G401 (cell line): ENCODE measurements at regions not wholly inside any gene's neighbourhood (a gene's known extent, or its start where the extent isn't known, plus 50 kb on each side); places are given as distances from the start of the nearest gene placed in this dataset.

ENCODE experiments used
- DNase-seq: peaks from one replicate; pipeline ENCODE4 v3.0.0-alpha.2; 2015; ENCODE audit warnings: low spot score
- in situ Hi-C: cut with HindIII; loops from 2 replicates; pipeline ENCODE4 v1.10.0; 2016; ENCODE audit warnings: low sequenced_read_pairs, mixed read lengths

DNA sequence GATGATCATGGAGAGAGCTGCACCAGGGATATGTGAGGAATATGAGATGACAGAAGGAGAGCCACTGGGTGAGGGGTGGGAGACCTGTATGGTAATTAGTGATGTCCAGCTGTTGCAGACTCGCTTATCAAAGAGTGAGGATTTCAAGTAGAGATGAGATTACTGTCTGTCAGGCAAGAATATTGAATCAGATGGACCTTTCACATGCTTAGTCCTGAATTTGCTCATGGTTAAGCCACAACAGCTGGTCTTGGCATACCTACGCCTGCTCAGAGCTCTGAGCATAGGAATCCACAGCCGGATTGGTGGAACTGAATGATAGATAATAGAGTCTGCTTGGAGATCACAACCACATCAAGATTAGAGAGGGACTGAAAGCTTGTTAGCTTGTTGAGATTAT lies 115.2 kb upstream of the ARHGAP5 start:
- in situ Hi-C loops, result no loop called here
- DNase-seq, result no peak

DNA sequence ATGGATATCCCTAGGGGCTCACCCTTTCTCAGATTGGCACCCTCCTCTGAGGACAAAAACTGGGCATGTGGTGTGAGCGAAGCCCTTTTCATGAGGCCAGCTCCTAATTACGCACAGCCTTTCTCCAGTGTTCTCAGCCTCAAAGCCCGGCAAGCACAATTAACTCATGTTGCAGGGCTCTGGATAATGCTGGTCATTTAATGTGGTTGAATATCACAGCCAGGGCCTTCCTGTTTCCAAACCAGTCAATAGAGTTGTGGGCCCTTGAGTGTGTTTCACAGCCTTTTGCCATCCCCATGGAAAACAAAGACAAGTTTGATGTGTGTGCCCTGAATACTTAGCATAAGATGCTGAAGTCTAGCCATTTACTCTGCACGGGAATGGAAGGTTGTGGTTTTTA lies 114.2 kb upstream of the ARHGAP5 start:
- in situ Hi-C loops, result no loop called here
- peak; percentile 41 for DNase-seq

DNA sequence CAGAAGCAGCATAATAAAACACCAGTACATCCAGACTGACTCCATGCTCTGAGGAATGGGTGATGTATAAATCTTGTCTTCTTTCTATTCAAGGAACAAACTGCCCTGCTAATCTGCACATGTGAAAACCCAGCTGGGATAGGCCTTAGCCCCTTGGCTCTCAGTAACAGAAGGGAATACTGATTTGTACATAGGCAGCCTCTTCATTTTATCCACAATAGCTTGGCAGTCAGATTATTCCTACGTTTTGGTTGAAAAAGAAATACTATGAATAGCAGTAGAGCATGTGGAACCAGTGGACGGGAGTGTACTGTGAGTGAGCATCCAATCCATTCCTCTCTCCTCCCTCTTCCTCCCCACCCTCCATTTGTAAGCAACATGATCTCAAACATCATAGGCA lies 113.5 kb upstream of the ARHGAP5 start:
- in situ Hi-C loops, result no loop called here
- DNase-seq, result no peak

DNA sequence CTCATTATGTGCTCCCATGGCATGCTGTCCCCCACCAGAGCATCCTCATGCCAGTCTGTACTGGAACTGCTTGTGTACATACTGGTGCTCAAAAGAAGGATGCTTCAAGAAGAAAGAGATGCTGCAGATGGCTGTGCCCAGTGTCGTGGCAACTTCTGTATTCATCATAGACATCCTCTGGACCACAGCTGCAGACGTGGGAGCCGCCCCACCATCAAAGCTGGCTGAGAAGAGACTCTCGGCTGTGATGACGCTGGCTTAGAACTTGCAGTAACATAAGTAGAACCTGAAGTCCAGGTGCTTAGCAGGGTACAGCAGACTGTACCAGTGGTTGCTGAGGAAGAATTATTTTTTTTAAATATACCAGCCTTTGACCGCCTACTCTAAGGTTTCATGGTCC lies 112.6 kb upstream of the ARHGAP5 start:
- in situ Hi-C loops, result no loop called here
- DNase-seq, result no peak

DNA sequence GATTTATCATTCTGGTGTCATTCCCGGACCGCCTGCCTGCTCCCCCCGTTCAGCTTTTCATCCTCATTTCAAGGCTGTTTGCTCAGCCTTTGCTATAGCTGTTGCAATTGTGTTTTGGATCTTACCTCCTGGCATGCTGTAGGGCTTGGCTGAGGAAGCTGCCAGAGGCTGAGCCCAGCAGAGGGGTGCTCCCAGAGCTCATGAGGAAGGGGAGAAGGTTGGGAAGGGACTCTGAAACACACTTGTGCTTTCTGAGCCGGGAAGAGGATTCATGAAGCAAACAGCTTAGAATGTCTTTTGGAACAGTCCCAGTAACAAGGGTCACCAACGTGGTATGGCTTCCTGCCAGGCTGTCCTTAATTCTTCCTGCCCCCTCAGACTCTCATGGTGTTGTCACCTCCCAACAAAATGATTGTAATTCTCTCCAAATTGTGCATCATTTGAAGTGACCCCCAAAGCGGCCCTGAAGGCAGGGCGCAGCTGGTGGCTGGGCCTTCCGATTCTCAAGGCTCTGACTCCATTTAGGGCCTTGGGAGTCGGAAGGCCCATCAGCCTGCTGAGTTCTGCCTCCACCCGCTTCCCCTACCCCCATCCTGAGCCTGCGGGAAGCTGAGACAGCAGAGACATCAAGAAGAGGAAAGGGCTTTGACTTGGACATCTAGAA lies 111.9 kb upstream of the ARHGAP5 start:
- in situ Hi-C loops, result no loop called here
- DNase-seq, result peak; percentile 11

DNA sequence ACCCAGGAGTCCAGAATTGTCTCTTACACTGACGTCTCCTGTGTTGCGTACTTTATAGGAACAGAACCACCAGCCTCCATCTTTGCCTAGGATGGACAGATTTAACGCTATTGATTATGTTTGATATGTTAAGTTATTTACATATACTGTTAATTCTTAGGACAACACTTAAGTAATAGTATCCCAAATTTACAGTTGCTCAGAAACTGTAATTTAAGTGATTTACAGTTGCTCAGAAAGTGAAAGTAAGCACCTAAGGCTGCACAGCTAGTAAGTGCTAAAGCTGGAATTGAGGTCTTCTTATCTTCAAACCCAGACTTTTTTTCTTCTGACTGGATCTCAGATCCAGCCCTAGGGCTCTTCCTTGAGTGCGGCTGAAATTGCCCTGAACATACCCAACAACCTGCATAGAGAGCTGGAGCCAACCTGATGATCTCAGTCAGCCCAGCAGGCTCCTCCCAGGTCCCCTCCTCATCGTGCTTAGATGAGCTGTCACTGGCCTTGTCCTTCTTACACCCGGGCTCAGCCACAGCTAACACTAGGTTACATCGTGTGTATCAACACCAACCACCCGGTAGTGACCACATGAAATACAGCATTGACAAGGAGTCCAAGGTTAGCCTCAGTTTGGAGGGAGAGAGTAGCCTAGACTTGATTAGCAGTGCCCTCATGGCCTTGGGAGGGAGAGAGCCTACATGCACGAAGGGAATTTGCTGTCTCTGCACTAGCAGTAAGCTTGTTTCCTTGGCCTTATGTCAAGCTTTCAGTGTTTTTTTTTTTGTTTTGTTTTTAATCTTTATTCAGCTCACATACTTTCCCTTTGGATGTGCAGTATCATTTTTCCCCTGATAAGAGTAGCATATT lies 111.1 kb upstream of the ARHGAP5 start:
- DNase-seq, result peak; percentile 18
- in situ Hi-C loops, result no loop called here

DNA sequence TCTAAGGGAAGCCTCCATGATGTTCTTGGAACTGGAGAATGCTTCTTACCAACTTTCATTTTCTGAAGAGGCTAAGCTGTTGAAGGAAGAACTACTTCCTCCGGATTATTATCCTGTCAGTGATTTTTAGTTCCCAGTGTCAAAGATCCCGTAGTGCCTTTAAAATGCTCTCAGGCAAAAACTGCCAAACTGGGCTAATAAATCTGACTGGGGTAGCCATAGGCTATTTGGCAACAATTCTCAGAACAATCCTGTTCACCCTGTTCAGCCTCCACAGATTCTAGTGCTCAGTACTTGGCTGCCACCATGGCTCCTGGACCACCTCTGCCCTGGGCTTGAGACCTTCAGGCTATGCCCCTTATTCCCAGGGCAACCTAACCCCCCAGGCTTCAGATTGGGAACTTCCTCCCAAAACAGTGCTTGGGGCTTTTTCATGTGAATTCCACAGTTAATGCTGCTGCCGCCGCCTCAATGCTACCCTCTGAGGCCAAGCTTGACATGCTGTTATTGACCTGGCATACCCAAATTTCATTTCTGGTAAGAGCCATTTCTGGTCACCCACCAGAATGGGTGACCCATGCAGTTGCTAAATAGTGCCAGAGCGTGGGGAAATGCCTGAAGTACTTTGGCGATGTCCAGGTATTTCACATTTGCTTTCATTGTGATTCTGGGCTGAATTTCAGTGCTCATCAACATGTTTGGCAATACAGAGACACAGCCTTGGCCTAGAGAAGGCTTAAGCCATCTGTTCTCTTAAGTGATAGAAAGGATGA lies 110.0 kb upstream of the ARHGAP5 start:
- in situ Hi-C loops, result no loop called here
- peak; percentile 95 for DNase-seq

DNA sequence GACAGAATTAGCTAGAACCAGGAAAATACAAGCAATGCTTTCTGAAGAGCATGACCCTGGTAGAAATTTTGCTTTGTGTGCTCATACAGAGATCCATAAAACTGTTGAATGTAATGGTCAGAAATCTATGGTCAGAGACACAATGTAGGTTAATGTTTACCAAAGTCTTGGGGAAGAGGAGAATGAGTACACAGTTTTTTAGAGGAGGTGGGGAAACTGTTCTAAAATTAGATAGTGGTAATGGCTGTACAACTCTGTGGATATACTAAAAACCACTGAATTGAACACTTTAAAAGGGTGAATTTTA lies 109.5 kb upstream of the ARHGAP5 start:
- in situ Hi-C loops, result no loop called here
- no peak for DNase-seq

DNA sequence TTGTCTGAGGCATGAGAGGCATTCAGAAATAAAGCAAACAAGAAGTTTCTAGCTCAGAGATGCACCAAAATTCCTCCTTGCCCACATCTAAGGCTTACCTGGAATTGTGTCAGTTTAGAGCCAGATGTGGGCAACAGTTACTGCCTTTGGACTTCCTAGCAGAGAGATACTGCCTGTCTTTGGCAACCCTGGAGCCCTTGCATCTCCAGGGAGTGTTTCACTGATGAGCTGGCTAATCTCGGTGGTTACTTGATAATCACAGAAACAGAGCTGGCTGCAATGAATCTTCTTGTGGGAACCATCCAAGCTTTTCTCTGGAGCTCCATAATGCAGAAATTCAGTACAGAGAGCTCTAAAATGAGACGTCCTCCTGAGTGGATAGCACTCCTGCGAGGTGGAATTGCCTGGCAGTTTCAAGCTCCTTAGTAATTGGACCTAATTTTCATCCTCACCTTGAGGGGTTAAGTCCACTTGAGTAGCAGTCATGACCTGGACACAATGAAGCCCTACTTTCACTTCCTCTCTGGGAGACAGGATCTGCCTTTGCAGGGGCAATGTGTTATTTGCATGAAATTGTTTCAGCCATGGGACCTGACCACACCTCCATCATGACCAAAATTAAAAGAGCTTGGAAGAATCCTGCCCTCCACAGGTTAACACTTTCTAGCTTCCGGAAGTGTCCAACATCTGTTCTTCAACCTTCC lies 108.8 kb upstream of the ARHGAP5 start:
- in situ Hi-C loops, result no loop called here
- DNase-seq, result peak; percentile 50

DNA sequence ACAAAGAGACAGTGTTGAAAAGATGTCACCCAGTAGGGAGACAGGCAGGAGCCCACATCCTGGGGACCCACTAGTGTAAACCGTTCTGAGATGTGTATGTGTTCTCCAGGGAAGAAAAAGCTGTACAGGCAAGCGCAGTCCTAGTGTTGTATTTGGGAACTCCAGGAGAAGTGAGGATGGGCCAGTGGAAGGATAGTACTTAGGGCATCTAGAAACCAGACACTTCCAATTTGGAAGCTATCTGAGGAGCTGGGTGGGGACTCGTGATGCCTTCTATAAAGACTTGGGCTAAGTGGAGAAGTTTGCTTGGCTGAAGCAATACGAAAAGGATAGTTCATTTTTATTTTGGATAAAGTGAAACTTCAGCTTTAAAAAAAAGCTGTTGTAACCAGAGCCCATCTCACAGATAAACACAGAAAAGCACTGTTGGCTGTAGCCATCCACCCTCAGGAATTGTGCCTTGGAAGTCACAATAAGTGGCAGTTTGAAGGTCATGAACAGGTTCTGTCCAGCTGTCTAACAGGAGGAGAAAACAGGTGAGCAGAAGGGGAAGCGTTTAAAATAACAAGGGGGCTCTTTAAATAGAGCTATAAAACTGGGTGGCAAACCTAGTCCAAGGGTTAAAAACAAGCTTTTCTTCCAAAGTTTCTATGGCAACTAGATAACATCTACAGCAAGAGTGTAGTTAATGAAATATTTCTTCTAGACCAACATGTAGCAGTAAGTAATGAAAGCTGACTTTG lies 108.0 kb upstream of the ARHGAP5 start:
- DNase-seq, result no peak
- in situ Hi-C loops, result no loop called here

DNA sequence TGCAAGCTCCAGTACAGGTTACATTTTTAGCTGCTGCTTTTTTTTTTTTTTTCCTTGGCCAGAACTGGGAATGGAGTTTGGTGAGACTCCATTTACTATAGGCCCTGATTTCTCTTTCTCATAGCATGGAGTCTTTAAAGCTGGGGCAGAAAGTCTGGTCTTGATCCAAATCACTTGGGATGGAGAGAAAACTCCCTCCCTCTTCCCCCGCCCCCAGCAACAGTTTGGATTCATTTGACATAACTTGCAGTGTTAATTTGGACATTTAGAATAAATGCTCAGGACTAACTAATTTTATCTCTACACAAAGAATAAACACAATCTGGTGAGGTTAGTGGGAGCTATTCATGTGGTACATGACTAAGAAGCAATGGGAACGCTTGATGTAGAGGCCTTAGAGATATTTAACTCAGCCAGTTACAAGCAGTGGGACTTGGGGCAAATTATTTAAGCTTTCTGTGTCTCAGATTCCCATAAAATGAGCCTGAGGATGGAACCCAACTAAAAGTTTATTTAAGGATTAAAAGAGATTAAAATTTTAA lies 107.3 kb upstream of the ARHGAP5 start:
- in situ Hi-C loops, result no loop called here
- no peak for DNase-seq

DNA sequence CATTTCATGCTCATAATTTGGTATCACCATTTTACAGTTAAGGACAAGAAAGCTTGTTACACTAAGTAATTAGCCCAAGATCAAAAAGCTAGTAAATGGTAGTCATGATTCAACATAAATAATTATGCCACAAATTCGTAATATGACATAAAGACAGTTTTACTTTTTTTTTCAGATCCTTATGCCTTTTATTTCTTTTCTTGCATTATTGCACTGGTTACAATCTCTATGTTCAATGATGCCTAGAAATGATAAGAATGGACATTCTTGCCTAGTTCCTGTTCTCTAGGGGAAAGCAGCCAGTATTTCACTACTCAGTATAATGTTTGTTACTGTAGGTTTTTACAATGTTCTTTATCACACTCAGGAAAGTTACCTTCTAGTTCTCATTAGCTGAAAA lies 106.4 kb upstream of the ARHGAP5 start:
- in situ Hi-C loops, result no loop called here
- no peak for DNase-seq

DNA sequence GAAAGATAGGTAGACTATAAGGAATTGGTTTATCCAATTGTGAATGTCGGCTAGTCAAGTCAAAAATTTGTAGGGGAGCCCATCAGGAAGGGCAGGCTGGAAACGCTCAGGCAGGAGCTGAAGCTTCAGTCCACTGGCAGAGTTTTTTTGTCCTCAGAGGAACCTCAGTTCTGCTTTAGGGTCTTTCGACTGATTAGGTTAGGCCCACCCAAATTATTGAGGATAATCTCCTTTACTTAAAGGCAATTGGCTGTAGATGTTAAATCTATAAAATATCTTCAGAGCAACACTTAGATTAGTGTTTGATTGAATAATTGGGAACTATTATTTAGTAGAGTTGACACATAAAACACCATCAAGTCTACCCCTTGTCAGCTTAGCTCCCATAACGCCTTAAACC lies 105.5 kb upstream of the ARHGAP5 start:
- no peak for DNase-seq
- in situ Hi-C loops, result no loop called here

DNA sequence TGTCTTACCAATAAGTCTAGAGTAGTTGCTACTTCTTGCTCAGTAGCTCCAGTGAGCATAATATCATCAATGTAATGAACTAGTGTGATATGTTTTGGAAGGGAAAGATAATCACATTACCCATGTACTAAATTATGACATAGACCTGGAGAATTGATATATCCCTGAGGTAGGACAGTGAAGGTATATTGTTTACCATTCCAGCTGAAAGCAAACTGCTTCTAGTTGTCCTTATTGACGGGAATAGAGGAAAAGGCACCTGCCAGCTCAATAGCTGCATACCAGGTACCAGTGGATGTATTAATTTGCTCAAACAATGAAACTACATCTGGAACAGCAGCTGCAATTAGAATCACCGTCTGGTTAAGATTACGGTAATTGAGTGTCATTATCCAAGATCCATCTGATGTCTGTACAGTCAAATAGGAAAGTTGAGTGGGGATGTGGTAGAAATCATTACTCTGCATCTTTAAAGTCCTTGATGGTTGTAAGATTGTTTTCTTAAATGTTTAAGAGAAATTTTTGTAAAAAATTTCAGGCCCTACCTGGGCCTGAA lies 100.0 kb upstream of the ARHGAP5 start:
- in situ Hi-C loops, result no loop called here
- no peak for DNase-seq

DNA sequence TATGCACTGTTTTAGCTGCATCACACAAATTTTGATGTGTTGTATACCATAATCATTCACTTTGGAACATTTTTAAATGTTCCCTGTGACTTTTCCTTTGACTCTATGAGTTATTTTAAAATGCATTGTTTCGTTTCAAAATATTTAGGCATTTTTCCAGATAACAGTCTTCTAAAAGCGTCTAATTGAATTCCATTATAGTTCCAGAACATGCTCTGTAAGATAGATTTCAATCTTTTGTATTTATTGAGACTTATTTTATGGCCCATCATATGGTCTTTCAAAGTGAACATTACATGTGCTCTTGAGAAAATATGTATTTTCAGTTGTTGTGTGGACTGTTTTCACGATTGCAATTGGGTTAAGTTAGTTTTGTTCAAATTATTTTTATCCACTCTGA lies 98.7 kb upstream of the ARHGAP5 start:
- DNase-seq, result no peak
- in situ Hi-C loops, result no loop called here

DNA sequence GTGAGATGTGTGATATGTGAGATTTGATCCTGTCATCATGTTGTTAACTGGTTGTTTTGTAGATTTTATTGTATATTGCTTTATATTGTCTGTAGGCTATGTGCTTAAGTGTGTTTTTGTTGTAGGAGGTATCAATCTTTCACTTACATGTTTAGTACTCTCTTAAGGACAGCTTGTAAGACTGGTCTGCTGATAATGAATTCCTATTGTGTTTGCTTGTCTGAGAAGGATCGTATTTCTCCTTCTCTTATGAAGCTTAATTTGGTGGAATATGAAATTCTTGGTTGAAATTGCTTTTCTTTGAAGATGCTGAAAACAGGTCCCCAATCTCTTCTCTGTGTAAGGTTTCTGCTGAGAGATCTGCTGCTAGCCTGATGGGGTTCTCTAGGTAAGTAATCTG lies 94.5 kb upstream of the ARHGAP5 start:
- in situ Hi-C loops, result no loop called here
- DNase-seq, result no peak

DNA sequence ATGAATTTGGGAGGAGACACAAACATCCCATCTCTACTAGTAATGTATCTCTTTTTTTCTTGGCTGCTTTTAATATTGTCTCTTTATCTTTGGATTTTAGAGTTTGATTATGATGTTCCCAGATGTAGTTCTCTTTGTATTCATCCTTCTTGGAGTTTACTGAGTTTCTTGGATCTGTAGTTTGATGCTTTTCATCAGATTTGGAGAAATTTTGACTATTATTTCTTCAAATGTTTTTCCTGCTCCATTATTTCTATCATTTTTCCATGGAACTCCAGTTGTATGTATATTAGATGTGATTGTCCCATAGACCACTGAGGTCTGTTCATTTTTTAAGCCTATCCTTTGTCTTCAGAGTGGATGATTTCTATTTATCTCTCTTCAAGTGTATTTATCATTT lies 90.7 kb upstream of the ARHGAP5 start:
- in situ Hi-C loops, result no loop called here
- no peak for DNase-seq

DNA sequence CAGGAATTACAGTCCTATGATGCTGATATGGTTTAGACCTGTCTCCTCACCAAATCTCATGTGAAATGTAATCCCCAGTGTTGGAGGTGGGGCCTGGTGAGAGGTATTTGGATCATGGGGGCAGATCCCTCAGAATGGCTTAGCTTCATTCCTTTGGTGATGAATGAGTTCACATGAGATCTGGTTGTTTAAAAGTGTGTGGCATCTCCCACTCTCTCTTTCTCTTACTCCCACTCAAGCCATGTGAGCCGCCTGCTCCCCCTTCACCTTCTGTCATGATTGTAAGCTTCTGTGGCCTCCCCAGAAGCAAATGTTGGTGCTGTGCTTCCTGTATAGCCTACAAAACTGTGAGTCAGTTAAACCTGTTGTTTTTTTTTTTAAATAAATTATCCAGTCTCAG lies 89.4 kb upstream of the ARHGAP5 start:
- in situ Hi-C loops, result no loop called here

DNA sequence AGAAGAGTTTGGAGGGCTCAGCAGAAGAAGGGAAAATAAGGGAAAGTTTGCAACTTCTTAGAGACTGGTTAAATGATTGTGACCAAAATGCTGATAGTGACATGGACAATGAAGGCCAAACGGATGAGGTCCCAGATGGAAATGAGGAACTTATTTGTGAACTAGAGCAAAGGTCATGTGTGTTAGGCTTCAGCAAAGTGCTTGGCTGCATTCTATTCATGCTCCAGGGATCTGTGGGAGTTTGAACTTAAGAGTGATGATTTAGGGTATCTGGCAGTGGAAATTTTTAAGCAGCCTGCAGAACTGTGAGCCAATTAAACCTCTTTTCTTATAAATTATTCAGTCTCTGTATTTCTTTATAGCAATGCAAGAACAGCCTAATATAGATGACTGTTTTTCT lies 88.9 kb upstream of the ARHGAP5 start:
- in situ Hi-C loops, result no loop called here
- no peak for DNase-seq

More for the DNA sequence above, 89.4 kb upstream of the ARHGAP5 start:
- DNase-seq, result no peak
